ENCODE measurements at regions not wholly inside any gene's neighbourhood (a gene's known extent, or its start where the extent isn't known, plus 50 kb on each side); places are given as distances from the start of the nearest gene placed in this dataset.
"Not testable (repeated sequence)": the region's sequence is repeated elsewhere in the genome, so short reads cannot be mapped to it uniquely, and the experiment has no call there.

- not testable (repeated sequence) for H3K4me3 Mint-ChIP-seq (ENCODE audit: unreplicated experiment); H3K9me3 Mint-ChIP-seq (ENCODE audit: low read depth); H3K27me3 Mint-ChIP-seq (ENCODE audit: low read depth); H3K27ac Mint-ChIP-seq (ENCODE audit: unreplicated experiment); H3K4me1 Mint-ChIP-seq (ENCODE audit: low read depth); DNase-seq (ENCODE audit: low spot score); H3K36me3 Mint-ChIP-seq (ENCODE audit: low read depth)
Observed at GRCh38 chrX:63173841-63174718, 177.1 kb downstream of the SPIN4 start.

- H3K4me3 Mint-ChIP-seq (ENCODE audit: unreplicated experiment); H3K27me3 Mint-ChIP-seq (ENCODE audit: low read depth); DNase-seq (ENCODE audit: low spot score); H3K27ac Mint-ChIP-seq (ENCODE audit: unreplicated experiment); H3K4me1 Mint-ChIP-seq (ENCODE audit: low read depth); H3K9me3 Mint-ChIP-seq (ENCODE audit: low read depth); H3K36me3 Mint-ChIP-seq (ENCODE audit: low read depth): not testable (repeated sequence)
Observed at GRCh38 chrX:63169416-63169815, 181.7 kb downstream of the SPIN4 start.

GRCh38 chrX:63168949-63169348 is 182.2 kb downstream of the SPIN4 start:
- H3K36me3 Mint-ChIP-seq (ENCODE audit: low read depth); H3K4me1 Mint-ChIP-seq (ENCODE audit: low read depth); H3K27me3 Mint-ChIP-seq (ENCODE audit: low read depth); H3K4me3 Mint-ChIP-seq (ENCODE audit: unreplicated experiment); DNase-seq (ENCODE audit: low spot score); H3K9me3 Mint-ChIP-seq (ENCODE audit: low read depth); H3K27ac Mint-ChIP-seq (ENCODE audit: unreplicated experiment): not testable (repeated sequence)

- H3K4me1 Mint-ChIP-seq (ENCODE audit: low read depth); H3K9me3 Mint-ChIP-seq (ENCODE audit: low read depth); DNase-seq (ENCODE audit: low spot score); H3K27ac Mint-ChIP-seq (ENCODE audit: unreplicated experiment); H3K27me3 Mint-ChIP-seq (ENCODE audit: low read depth); H3K36me3 Mint-ChIP-seq (ENCODE audit: low read depth); H3K4me3 Mint-ChIP-seq (ENCODE audit: unreplicated experiment): not testable (repeated sequence)
Observed at GRCh38 chrX:63167002-63167401, 184.1 kb downstream of the SPIN4 start.

DNA sequence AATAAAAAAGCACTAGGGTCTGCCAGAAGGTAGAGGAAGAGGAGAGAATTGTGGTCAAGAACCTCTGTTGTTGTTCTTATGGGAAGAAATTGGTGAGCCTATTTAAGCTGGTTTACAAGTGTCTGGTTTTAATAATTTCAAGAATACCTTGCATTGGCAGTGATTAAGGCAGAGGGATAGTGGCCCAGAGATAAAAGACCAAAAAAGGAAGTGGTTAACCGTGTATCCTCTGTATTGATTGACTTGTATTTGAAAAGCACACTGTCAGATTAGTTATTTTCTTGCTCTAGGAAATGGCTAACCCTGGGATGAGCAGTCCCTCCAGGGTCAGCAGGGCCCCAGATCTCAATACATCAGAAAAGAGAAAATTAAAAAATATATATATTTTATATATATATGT is 190.1 kb downstream of the SPIN4 start:
- H3K27ac Mint-ChIP-seq (ENCODE audit: unreplicated experiment); H3K4me1 Mint-ChIP-seq (ENCODE audit: low read depth); H3K36me3 Mint-ChIP-seq (ENCODE audit: low read depth); H3K9me3 Mint-ChIP-seq (ENCODE audit: low read depth); H3K4me3 Mint-ChIP-seq (ENCODE audit: unreplicated experiment); DNase-seq (ENCODE audit: low spot score); H3K27me3 Mint-ChIP-seq (ENCODE audit: low read depth): not testable (repeated sequence)

DNA sequence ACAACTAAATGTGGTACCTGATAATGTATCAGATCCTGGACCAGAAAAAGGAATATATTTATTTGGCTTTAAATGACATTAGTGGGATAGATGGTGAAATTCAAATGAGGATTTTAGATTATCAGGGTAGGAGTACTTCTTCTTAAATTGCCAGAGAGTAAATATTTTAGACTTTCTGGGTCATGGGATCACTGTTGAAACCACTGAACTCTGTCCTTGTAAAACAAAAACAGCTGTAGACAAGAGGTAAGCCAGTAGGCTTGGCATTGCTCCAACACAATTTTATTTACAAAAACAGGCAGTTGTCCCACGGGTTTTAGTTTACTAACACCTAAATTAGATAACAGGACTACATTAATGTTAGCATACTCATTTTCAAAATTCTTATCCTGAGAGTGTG is 190.8 kb downstream of the SPIN4 start:
- H3K36me3 Mint-ChIP-seq (ENCODE audit: low read depth); H3K27ac Mint-ChIP-seq (ENCODE audit: unreplicated experiment); H3K4me3 Mint-ChIP-seq (ENCODE audit: unreplicated experiment); DNase-seq (ENCODE audit: low spot score); H3K9me3 Mint-ChIP-seq (ENCODE audit: low read depth); H3K27me3 Mint-ChIP-seq (ENCODE audit: low read depth); H3K4me1 Mint-ChIP-seq (ENCODE audit: low read depth): not testable (repeated sequence)

DNA sequence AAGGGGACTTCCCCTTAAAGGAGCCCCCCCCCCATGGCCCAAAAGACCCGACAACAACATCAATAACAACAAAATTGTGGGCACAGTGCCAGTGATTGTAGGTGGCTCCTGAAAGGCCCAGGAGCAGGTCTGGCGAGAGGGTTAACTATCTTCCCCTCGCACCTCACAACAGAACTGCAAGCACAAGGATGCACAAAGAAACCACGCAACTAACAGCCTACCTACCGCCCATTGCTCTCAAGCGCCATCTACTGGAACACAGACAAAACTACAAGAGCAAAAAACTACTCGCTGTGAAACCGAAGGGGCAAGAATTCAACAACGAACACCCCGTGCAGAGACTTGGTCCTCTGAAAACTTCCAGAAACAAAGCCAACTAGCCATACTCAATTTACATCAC is 205.6 kb downstream of the SPIN4 start:
- H3K27ac Mint-ChIP-seq (ENCODE audit: unreplicated experiment); H3K9me3 Mint-ChIP-seq (ENCODE audit: low read depth); H3K27me3 Mint-ChIP-seq (ENCODE audit: low read depth); H3K4me1 Mint-ChIP-seq (ENCODE audit: low read depth); DNase-seq (ENCODE audit: low spot score); H3K4me3 Mint-ChIP-seq (ENCODE audit: unreplicated experiment); H3K36me3 Mint-ChIP-seq (ENCODE audit: low read depth): not testable (repeated sequence)

- H3K27ac Mint-ChIP-seq (ENCODE audit: unreplicated experiment); H3K4me1 Mint-ChIP-seq (ENCODE audit: low read depth); H3K27me3 Mint-ChIP-seq (ENCODE audit: low read depth); H3K9me3 Mint-ChIP-seq (ENCODE audit: low read depth); H3K36me3 Mint-ChIP-seq (ENCODE audit: low read depth); DNase-seq (ENCODE audit: low spot score); H3K4me3 Mint-ChIP-seq (ENCODE audit: unreplicated experiment): not testable (repeated sequence)
Observed at GRCh38 chrX:63142588-63142987, 208.5 kb downstream of the SPIN4 start.

DNA sequence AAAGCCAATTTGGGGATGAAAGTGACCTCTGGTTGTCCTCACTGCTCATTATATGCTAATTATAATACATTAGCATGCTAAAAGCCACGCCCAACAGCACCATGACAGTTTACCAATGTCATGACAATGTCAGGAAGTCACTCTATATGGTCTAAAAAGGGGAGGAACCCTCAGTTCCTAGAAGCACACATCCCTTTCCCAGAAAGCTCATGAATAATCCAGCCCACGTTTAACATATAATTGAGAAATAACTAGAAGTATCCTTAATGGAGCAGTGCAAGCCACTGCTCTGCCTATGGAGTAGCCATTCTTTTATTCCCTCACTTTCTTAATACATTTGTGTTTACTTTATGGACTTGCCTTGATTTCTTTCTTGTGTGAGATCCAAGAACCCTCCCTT is 215.3 kb downstream of the SPIN4 start:
- H3K27ac Mint-ChIP-seq (ENCODE audit: unreplicated experiment); H3K4me1 Mint-ChIP-seq (ENCODE audit: low read depth); H3K9me3 Mint-ChIP-seq (ENCODE audit: low read depth); DNase-seq (ENCODE audit: low spot score); H3K4me3 Mint-ChIP-seq (ENCODE audit: unreplicated experiment); H3K36me3 Mint-ChIP-seq (ENCODE audit: low read depth); H3K27me3 Mint-ChIP-seq (ENCODE audit: low read depth): not testable (repeated sequence)

DNA sequence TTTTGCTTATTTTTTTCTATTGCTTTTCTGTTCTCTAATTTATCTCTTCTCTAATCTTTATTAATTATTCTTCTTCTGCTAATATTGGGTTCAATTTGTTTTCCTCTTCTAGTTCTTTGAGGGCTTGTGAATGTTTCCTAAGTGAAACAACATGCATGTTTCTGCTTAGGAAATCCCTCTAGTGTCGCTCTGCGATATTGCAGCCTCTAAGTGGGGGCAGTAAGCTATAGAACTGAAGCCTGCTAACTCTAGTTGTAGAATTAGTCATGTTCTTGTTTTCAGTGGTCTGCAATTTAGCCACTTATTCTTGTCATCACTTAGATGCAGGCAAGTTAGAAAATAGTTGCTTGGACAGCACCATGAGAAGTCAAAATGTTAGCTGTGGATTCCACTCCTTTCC is 222.6 kb downstream of the SPIN4 start:
- H3K27me3 Mint-ChIP-seq (ENCODE audit: low read depth), result no peaks in the 10 kb centered on the region
- H3K4me1 Mint-ChIP-seq (ENCODE audit: low read depth), result no peaks in the 10 kb centered on the region
- TF ChIP-seq, protein P1, sequence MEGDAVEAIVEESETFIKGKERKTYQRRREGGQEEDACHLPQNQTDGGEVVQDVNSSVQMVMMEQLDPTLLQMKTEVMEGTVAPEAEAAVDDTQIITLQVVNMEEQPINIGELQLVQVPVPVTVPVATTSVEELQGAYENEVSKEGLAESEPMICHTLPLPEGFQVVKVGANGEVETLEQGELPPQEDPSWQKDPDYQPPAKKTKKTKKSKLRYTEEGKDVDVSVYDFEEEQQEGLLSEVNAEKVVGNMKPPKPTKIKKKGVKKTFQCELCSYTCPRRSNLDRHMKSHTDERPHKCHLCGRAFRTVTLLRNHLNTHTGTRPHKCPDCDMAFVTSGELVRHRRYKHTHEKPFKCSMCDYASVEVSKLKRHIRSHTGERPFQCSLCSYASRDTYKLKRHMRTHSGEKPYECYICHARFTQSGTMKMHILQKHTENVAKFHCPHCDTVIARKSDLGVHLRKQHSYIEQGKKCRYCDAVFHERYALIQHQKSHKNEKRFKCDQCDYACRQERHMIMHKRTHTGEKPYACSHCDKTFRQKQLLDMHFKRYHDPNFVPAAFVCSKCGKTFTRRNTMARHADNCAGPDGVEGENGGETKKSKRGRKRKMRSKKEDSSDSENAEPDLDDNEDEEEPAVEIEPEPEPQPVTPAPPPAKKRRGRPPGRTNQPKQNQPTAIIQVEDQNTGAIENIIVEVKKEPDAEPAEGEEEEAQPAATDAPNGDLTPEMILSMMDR (IDR thresholded peaks at IDR 0.05), result peak; percentile 68
- no peak for DNase-seq (ENCODE audit: low spot score)
- H3K27ac Mint-ChIP-seq (ENCODE audit: unreplicated experiment), result no peak overlapping the region
- H3K36me3 Mint-ChIP-seq (ENCODE audit: low read depth), result no peaks in the 10 kb centered on the region
- H3K4me3 Mint-ChIP-seq (ENCODE audit: unreplicated experiment), result no peak overlapping the region
- H3K9me3 Mint-ChIP-seq (ENCODE audit: low read depth), result peaks cover 13% of the 10 kb centered on the region

Data from chondrocyte (in vitro differentiated cells).